ENCODE measurements at regions not wholly inside any gene's neighbourhood (a gene's known extent, or its start where the extent isn't known, plus 50 kb on each side); places are given as distances from the start of the nearest gene placed in this dataset.

DNA sequence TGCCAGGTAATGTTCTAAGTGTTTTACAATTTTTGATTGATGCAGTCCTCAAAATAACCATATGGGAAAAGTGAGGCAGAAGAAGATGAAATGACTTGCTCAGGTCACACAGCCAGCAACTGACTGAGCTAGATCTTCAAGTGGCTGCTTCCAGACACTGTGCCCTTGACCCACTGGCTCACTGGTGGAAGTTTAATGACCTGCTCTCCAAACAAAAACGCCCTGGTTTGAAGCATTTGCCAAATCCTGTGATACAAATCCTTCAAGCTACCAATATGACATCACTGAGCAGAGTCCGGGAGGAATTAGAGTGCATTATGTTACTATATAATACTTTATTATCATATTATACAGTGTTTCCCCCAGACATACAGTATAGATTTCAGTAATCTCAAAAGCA is 459.4 kb downstream of the GADD45G start:
- Histone ChIP-seq H2AK5ac (ENCODE audit: low read depth, low read length) (no peak overlapping the region), H2BK20ac (ENCODE audit: low read length) (no peak overlapping the region), H3K4me1 (replicated peaks in 1 of 4; ENCODE audit: control insufficient read depth in 3 of 4, insufficient read depth in 4 of 4, low read length in 3 of 4) (peaks cover 0 to 7% (median 3%) of the 10 kb centered on the region in 4 experiments; a peak in 3 of 7 replicates), H3K9ac (replicated peaks in 1 of 4; ENCODE audit: extremely low read depth in 1 of 4, low read depth in 3 of 4, low read length in 3 of 4) (no peak overlapping the region), H3K4me3 (ENCODE audit: extremely low read depth in 1 of 4, insufficient read depth in 2 of 4, low read depth in 3 of 4, low read length in 4 of 4) (no peak overlapping the region), H3K23ac (ENCODE audit: insufficient read length) (no peak overlapping the region), H4K20me1 (replicated peaks in 1 of 2; ENCODE audit: control insufficient read depth in 1 of 2, insufficient read depth in 2 of 2, low read length in 2 of 2) (no peaks in the 10 kb centered on the region), H4K5ac (ENCODE audit: insufficient read length, low read depth, low read length) (no peak overlapping the region), H3K27ac (ENCODE audit: low read depth, low read length) (no peak overlapping the region), H2BK15ac (ENCODE audit: low read length) (no peak overlapping the region), H4K91ac (replicated peaks; ENCODE audit: insufficient read length, low read length) (no peak overlapping the region), H3K18ac (ENCODE audit: extremely low read depth, low read length) (no peak overlapping the region), H3K4me2 (ENCODE audit: insufficient read depth in 1 of 2, low read depth in 2 of 2, low read length in 2 of 2) (no peak overlapping the region), H3K23me2 (ENCODE audit: low read depth, low read length) (no peaks in the 10 kb centered on the region), H3K36me3 (ENCODE audit: control insufficient read depth in 2 of 4, insufficient read depth in 4 of 4, low read length in 3 of 4) (no peaks in the 10 kb centered on the region), H2AFZ (ENCODE audit: low read length) (no peak overlapping the region), H2BK12ac (ENCODE audit: low read depth, low read length) (no peak overlapping the region), H4K8ac (ENCODE audit: extremely low read depth, insufficient read depth, low read length) (no peak overlapping the region), H3K79me1 (ENCODE audit: low read depth, low read length) (no peaks in the 10 kb centered on the region), H3K14ac (ENCODE audit: insufficient read length) (no peak overlapping the region), H3K56ac (replicated peaks; ENCODE audit: insufficient read length, low read depth, low read length) (no peak overlapping the region), H3K79me2 (ENCODE audit: control insufficient read depth in 1 of 2, insufficient read depth in 2 of 2, low read length in 2 of 2) (no peaks in the 10 kb centered on the region), H3K27me3 (replicated peaks in 1 of 4; ENCODE audit: control insufficient read depth in 3 of 4, extremely low read depth in 1 of 4, insufficient read depth in 3 of 4, low read length in 3 of 4) (no peaks in the 10 kb centered on the region; a peak in 1 of 7 replicates), H3K4ac (replicated peaks; ENCODE audit: insufficient read length, low read depth, low read length) (no peak overlapping the region), H3K9me3 (ENCODE audit: insufficient read depth in 2 of 2, low read depth in 1 of 2, low read length in 1 of 2) (no peaks in the 10 kb centered on the region), H2BK120ac (replicated peaks; ENCODE audit: low read depth, low read length) (no peak overlapping the region), H2BK5ac (ENCODE audit: low read depth, low read length) (no peak overlapping the region)
- no peak for DNase-seq (ENCODE audit: low read depth in 1 of 2, low spot score in 2 of 2)
- FAIRE-seq: no peak
- ChIA-PET CTCF (ENCODE audit: partially characterized antibody) (interaction anchor here (1.2 to 1.7 kb wide), 3 partner anchors 11 to 471 kb away, joined by 3 to 7 read pairs (median 5); no protein-coding TSS in a partner anchor), POLR2A (ENCODE audit: partially characterized antibody) (no interaction called here)
- 87% methylated on average over 2 of the region's 2 CpGs; no CpG with 5 or more reads in 1 of the 2 experiments for WGBS, 2 experiments (ENCODE audit: extremely low coverage in 1 of 2, insufficient coverage in 1 of 2, insufficient read length in 1 of 2, insufficient replicate concordance in 2 of 2, low coverage in 1 of 2, low lambda C conversion rate in 2 of 2, missing lambda C conversion rate in 1 of 2)
- no peak for TF ChIP-seq NRF1 (IDR thresholded peaks at IDR 0.05; ENCODE audit: low read depth, low read length)
- TF ChIP-seq POU5F1 (IDR thresholded peaks at IDR 0.05; ENCODE audit: low read depth, low read length): no peak
- no peak for TF ChIP-seq POLR2AphosphoS5 (IDR thresholded peaks at IDR 0.05; ENCODE audit: low read depth, low read length)
- TF ChIP-seq SIN3A (conservative IDR thresholded peaks at IDR 0.05 in 1 of 2, IDR thresholded peaks at IDR 0.05 in 1 of 2; ENCODE audit: low read depth in 1 of 2, low read length in 2 of 2): no peak
- TF ChIP-seq MAFK (IDR thresholded peaks at IDR 0.05; ENCODE audit: low read depth, low read length): no peak
- no peak for TF ChIP-seq KDM4A (IDR thresholded peaks at IDR 0.05; ENCODE audit: low read depth, low read length, severe bottlenecking)
- no peak for TF ChIP-seq YY1 (IDR thresholded peaks at IDR 0.05; ENCODE audit: low read depth, low read length)
- no peak for TF ChIP-seq RBBP5 (IDR thresholded peaks at IDR 0.05; ENCODE audit: borderline replicate concordance, low read depth, low read length)
- TF ChIP-seq CHD1 (IDR thresholded peaks at IDR 0.05; ENCODE audit: low read depth, low read length): no peak
- TF ChIP-seq TEAD4 (IDR thresholded peaks at IDR 0.05; ENCODE audit: low read depth, low read length): no peak

Measured in H1 (cell line).